SU-DHL-6 (cell line): ENCODE measurements at regions not wholly inside any gene's neighbourhood (a gene's known extent, or its start where the extent isn't known, plus 50 kb on each side); places are given as distances from the start of the nearest gene placed in this dataset.

Experiments
- H2AFZ ChIP-seq: fragments of 200-600 bp; sonication (generic); 2 replicates; pipeline ENCODE4 v1.6.1; 2014; ENCODE audit warnings: low read depth, mild to moderate bottlenecking, moderate library complexity, mixed read lengths, antibody characterized with exemption, low read length; ENCODE audit not compliant: severe bottlenecking
- H3F3A ChIP-seq: fragments of 200-600 bp; shearing (Covaris generic); 2 replicates; pipeline ENCODE4 v1.6.0; 2016; ENCODE audit warnings: antibody characterized with exemption, mild to moderate bottlenecking; ENCODE audit not compliant: insufficient read depth
- H3K27ac ChIP-seq: fragments of 200-600 bp; sonication (generic); 2 replicates; pipeline ENCODE4 v1.5.1; 2016; ENCODE audit warnings: low read depth, mild to moderate bottlenecking, low read length, moderate library complexity, mixed read lengths
- H3K27me3 ChIP-seq: fragments of 200-600 bp; sonication (generic), shearing (Covaris generic); 2 replicates; pipeline ENCODE4 v1.6.0; 2014; ENCODE audit warnings: mild to moderate bottlenecking, low read length
- H3K36me3 ChIP-seq: fragments of 200-600 bp; sonication (generic); 2 replicates; pipeline ENCODE4 v1.6.1; 2014; ENCODE audit warnings: mild to moderate bottlenecking, low read length, mixed read lengths
- H3K4me2 ChIP-seq: fragments of 300-600, 200-600 bp; shearing (Covaris generic), sonication (generic); 2 replicates; pipeline ENCODE4 v1.6.0; 2014; ENCODE audit warnings: low read length, low read depth, mild to moderate bottlenecking; ENCODE audit not compliant: poor library complexity, severe bottlenecking
- H3K4me3 ChIP-seq: fragments of 200-600 bp; sonication (generic); 2 replicates; pipeline ENCODE4 v1.5.1; 2014; ENCODE audit warnings: antibody characterized with exemption, low read length, mild to moderate bottlenecking, mixed read lengths; ENCODE audit not compliant: insufficient read depth, poor library complexity, severe bottlenecking
- H3K79me2 ChIP-seq: fragments of 200-600 bp; sonication (generic); 2 replicates; pipeline ENCODE4 v1.6.1; 2014; ENCODE audit warnings: mild to moderate bottlenecking, low read length, moderate library complexity; ENCODE audit not compliant: insufficient read depth
- H3K9ac ChIP-seq: fragments of 200-600 bp; sonication (generic); 2 replicates; pipeline ENCODE4 v1.7.0; 2014; ENCODE audit warnings: mild to moderate bottlenecking, low read length
- H3K9me2 ChIP-seq: fragments of 200-600 bp; sonication (generic); replicated peaks from 2 replicates; pipeline ENCODE4 v1.6.1; 2014; ENCODE audit warnings: low read length; ENCODE audit not compliant: insufficient read depth
- H3K9me3 ChIP-seq: fragments of 200-600 bp; sonication (generic); 2 replicates; pipeline ENCODE4 v1.6.1; 2014; ENCODE audit warnings: low read length, mixed read lengths; ENCODE audit not compliant: insufficient read depth
- H4K20me1 ChIP-seq: fragments of 200-600 bp; sonication (generic); 2 replicates; pipeline ENCODE4 v1.6.1; 2014; ENCODE audit warnings: low read depth, mild to moderate bottlenecking, antibody characterized with exemption, low read length, moderate library complexity, mixed read lengths
- EZH2phosphoT487 ChIP-seq: fragments of 200-600 bp; sonication (generic), shearing (Covaris generic); conservative IDR thresholded peaks from 2 replicates; pipeline ENCODE4 v1.6.1; 2018; ENCODE audit warnings: mild to moderate bottlenecking, antibody characterized with exemption, low read length, moderate library complexity, mixed read lengths
- TF ChIP-seq, protein P1 (sequence below): fragments of 200-600 bp; sonication (generic); IDR thresholded peaks from one replicate; pipeline ENCODE4 v1.5.1; 2017; ENCODE audit warnings: antibody characterized with exemption, mild to moderate bottlenecking, low read length, moderate library complexity; ENCODE audit not compliant: insufficient read depth, poor library complexity, severe bottlenecking

DNA sequence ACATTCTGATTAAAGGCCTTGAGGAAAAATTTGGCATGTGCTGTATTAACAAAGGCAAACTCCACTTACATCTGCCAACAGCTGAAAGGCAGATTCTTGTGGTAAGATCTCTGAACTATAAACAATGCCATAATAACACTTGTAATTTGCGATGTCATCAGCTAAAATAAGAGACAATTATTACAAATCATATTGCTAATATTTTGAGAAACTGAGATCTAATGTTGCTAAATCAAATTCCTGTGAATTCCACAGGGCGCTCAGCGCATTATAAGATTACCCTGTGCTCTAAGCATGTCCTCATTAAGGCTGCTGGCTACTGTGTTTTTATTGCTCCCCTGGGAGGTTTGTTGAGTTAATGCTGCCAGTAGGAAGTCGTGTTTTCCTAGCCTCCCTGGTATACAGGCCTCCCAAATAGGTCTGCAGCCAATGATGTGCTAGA is 244.8 kb downstream of the DACT1 start:
- Histone ChIP-seq H2AFZ (no peak overlapping the region), H3K4me2 (no peak overlapping the region), H3K9me2 (no peaks in the 10 kb centered on the region), H4K20me1 (no peaks in the 10 kb centered on the region), H3K36me3 (no peaks in the 10 kb centered on the region), H3K4me3 (no peak overlapping the region), H3K27me3 (no peaks in the 10 kb centered on the region), H3K9ac (no peak overlapping the region), H3K79me2 (no peaks in the 10 kb centered on the region), H3K27ac (no peak overlapping the region), H3F3A (no peaks in the 10 kb centered on the region), H3K9me3 (no peaks in the 10 kb centered on the region)
- TF ChIP-seq, protein P1, sequence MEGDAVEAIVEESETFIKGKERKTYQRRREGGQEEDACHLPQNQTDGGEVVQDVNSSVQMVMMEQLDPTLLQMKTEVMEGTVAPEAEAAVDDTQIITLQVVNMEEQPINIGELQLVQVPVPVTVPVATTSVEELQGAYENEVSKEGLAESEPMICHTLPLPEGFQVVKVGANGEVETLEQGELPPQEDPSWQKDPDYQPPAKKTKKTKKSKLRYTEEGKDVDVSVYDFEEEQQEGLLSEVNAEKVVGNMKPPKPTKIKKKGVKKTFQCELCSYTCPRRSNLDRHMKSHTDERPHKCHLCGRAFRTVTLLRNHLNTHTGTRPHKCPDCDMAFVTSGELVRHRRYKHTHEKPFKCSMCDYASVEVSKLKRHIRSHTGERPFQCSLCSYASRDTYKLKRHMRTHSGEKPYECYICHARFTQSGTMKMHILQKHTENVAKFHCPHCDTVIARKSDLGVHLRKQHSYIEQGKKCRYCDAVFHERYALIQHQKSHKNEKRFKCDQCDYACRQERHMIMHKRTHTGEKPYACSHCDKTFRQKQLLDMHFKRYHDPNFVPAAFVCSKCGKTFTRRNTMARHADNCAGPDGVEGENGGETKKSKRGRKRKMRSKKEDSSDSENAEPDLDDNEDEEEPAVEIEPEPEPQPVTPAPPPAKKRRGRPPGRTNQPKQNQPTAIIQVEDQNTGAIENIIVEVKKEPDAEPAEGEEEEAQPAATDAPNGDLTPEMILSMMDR, result no peak
- no peak for TF ChIP-seq EZH2phosphoT487

DNA sequence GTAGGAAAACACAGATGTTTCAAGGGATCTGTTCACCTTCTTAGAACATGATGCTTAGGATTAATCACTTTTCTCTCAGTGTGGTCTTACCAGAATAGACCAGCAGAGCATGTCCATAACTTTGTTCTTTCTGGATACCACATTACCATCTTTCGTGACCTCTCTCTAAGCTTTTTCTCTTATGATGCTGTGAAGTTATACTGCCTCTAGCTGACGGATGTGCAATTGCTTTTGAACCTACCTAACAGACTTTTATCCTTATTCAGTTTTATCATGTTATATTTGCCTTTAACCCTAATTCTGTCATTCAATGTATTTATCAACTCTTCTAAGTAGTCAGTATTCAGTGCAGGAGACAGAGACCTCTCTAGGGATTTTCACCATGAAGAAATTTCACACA is 246.7 kb downstream of the DACT1 start:
- no peak for TF ChIP-seq EZH2phosphoT487
- TF ChIP-seq, protein P1, result no peak
- H3K79me2 ChIP-seq, result no peaks in the 10 kb centered on the region
- H2AFZ ChIP-seq, result no peak overlapping the region
- no peaks in the 10 kb centered on the region for H3K9me3 ChIP-seq
- no peaks in the 10 kb centered on the region for H3K27me3 ChIP-seq
- H3K9me2 ChIP-seq, result no peaks in the 10 kb centered on the region
- no peak overlapping the region for H3K27ac ChIP-seq
- no peak overlapping the region for H3K9ac ChIP-seq
- no peaks in the 10 kb centered on the region for H3F3A ChIP-seq
- no peaks in the 10 kb centered on the region for H4K20me1 ChIP-seq
- no peak overlapping the region for H3K4me2 ChIP-seq
- H3K4me3 ChIP-seq, result no peak overlapping the region
- no peaks in the 10 kb centered on the region for H3K36me3 ChIP-seq

DNA sequence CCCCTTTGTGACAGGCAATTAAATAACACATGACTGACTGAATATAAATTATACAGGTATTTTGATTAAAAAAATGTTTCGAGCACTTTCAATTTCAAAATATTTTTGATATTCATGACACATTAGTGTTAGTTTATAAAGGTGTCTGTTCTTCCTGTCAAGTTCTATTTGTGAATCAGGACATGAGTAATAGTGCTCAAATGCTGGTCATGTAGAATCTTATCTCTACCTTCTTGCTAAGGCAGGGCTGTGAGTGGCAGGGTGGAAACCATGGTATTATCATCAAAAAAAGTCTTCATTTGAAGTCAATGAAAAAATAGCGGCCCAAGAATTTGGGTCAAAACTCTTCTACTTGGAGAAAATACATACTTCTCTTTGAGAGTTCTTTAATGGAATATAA is 250.2 kb downstream of the DACT1 start:
- Histone ChIP-seq H3K36me3 (no peaks in the 10 kb centered on the region), H2AFZ (no peak overlapping the region), H4K20me1 (no peaks in the 10 kb centered on the region), H3K27me3 (no peaks in the 10 kb centered on the region), H3K9me3 (no peaks in the 10 kb centered on the region), H3K27ac (no peak overlapping the region), H3K79me2 (no peaks in the 10 kb centered on the region), H3K4me2 (no peak overlapping the region), H3F3A (no peaks in the 10 kb centered on the region), H3K9me2 (no peaks in the 10 kb centered on the region), H3K4me3 (no peak overlapping the region), H3K9ac (no peak overlapping the region)
- TF ChIP-seq, protein P1, result no peak
- TF ChIP-seq EZH2phosphoT487, result no peak
